ENCODE measurements at regions not wholly inside any gene's neighbourhood (a gene's known extent, or its start where the extent isn't known, plus 50 kb on each side); places are given as distances from the start of the nearest gene placed in this dataset.
A peak's percentile ranks its signal among the peaks of the same experiment; 100 is the strongest.

DNA sequence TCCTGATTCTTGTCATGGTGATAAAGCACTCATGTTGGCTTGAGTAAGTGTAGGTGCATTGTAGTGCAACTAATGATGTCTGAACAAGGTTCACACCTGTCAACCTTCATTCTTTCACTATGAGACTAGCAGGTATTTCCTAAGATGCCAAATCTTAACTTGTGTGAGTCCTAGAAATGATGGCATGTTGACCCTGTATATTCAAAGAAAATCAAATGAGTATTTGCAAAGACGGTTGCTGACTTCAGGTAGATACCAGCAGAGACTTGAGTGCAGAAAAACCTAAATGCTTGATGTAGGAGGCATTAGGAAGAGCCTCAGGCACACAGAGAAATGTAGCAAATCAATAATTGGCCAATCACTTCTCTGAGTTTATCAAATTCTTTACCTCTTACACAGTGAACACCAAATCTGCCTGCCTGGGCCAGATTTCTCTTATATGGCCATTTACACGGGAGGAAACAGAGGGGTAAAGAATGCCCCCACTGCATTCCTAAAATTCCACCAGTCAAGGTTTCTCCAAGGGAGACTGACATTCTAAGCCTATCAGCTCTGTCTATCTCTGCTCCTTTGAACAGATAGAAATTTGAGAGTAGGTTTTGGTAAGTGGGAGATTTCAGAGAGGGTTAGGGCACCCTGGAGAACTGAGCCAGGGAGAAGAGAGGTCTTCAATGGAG, 488.6 kb upstream of the WWC1 start:
- Mint-ChIP-seq H3K36me3 (ENCODE audit: low read depth) (no peaks in the 10 kb centered on the region), H3K27ac (peak overlapping the region; percentile 62), H3K4me1 (peaks cover 32% of the 10 kb centered on the region), H3K4me3 (peak overlapping the region; percentile 2), H3K9me3 (no peaks in the 10 kb centered on the region), H3K27me3 (ENCODE audit: insufficient read depth) (peaks cover 7% of the 10 kb centered on the region)
- Histone ChIP-seq H3K9ac (ENCODE audit: extremely low read depth, low read length, poor library complexity, severe bottlenecking) (no peak overlapping the region), H3K27ac (ENCODE audit: low read depth, low read length) (no peak overlapping the region), H3K4me3 (ENCODE audit: low read length) (no peak overlapping the region), H3K27me3 (ENCODE audit: control insufficient read depth, insufficient read depth, low read length, poor library complexity, severe bottlenecking) (no peaks in the 10 kb centered on the region), H3K36me3 (ENCODE audit: control insufficient read depth, insufficient read depth, low read length) (no peaks in the 10 kb centered on the region), H3K9me3 (ENCODE audit: control insufficient read depth, low read length) (no peaks in the 10 kb centered on the region), H3K4me1 (ENCODE audit: control insufficient read depth, insufficient read depth, low read length) (peaks cover 14% of the 10 kb centered on the region)
- DNase-seq = peak; percentile 68
- 57 to 83% methylated on average over 1 to 2 of the region's 2 CpGs for WGBS, 2 experiments (ENCODE audit: insufficient coverage in 1 of 2, insufficient read length in 1 of 2)
- TF ChIP-seq, protein P1, sequence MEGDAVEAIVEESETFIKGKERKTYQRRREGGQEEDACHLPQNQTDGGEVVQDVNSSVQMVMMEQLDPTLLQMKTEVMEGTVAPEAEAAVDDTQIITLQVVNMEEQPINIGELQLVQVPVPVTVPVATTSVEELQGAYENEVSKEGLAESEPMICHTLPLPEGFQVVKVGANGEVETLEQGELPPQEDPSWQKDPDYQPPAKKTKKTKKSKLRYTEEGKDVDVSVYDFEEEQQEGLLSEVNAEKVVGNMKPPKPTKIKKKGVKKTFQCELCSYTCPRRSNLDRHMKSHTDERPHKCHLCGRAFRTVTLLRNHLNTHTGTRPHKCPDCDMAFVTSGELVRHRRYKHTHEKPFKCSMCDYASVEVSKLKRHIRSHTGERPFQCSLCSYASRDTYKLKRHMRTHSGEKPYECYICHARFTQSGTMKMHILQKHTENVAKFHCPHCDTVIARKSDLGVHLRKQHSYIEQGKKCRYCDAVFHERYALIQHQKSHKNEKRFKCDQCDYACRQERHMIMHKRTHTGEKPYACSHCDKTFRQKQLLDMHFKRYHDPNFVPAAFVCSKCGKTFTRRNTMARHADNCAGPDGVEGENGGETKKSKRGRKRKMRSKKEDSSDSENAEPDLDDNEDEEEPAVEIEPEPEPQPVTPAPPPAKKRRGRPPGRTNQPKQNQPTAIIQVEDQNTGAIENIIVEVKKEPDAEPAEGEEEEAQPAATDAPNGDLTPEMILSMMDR (conservative IDR thresholded peaks at IDR 0.05) = no peak

DNA sequence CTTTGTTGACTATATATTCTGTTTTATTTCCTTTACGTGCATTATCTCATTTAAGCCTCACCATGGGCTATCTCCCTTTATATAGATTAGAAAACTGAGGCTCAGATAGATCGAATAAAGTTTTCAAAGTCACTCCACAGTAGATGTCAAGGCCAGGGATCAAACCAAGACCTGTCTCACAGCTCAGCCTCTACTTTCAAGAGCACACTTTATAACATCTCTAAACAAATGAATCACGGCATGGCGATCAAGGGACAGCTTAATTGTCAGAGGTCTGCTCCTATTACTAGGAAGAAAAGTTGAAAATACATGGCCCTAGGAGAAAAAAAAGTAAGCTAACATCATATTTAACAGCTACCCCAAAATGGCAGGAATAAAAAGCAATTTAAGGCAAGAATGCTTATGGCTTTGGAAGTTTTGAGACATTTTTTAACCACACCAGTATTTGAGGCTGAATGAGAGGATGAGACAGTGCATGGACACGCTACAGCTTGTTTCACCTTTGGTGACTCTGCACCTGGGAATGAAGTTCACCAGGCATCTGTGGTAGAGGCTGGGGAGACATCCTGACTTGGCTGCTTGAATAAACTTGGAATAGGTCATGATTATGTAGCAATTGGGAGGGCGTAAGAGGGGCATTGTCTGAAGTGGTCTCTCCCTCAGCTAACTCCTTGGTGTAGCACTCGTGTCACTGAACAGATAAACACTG, 486.8 kb upstream of the WWC1 start:
- no peaks in the 10 kb centered on the region for H3K27me3 ChIP-seq (ENCODE audit: control insufficient read depth, insufficient read depth, low read length, poor library complexity, severe bottlenecking)
- peaks cover 33% of the 10 kb centered on the region for H3K4me1 Mint-ChIP-seq
- no peak overlapping the region for H3K4me3 Mint-ChIP-seq
- no peaks in the 10 kb centered on the region for H3K9me3 ChIP-seq (ENCODE audit: control insufficient read depth, low read length)
- 91 to 97% methylated on average over 3 to 7 of the region's 7 CpGs for WGBS, 2 experiments (ENCODE audit: insufficient coverage in 1 of 2, insufficient read length in 1 of 2)
- TF ChIP-seq, protein P1 (conservative IDR thresholded peaks at IDR 0.05) = no peak
- H3K27ac ChIP-seq (ENCODE audit: low read depth, low read length) = no peak overlapping the region
- no peak overlapping the region for H3K27ac Mint-ChIP-seq
- no peaks in the 10 kb centered on the region for H3K36me3 ChIP-seq (ENCODE audit: control insufficient read depth, insufficient read depth, low read length)
- no peak for DNase-seq
- no peak overlapping the region for H3K9ac ChIP-seq (ENCODE audit: extremely low read depth, low read length, poor library complexity, severe bottlenecking)
- H3K4me3 ChIP-seq (ENCODE audit: low read length) = peak overlapping the region; percentile 5
- H3K27me3 Mint-ChIP-seq (ENCODE audit: insufficient read depth) = no peaks in the 10 kb centered on the region
- peaks cover 7% of the 10 kb centered on the region for H3K4me1 ChIP-seq (ENCODE audit: control insufficient read depth, insufficient read depth, low read length)
- H3K9me3 Mint-ChIP-seq = no peaks in the 10 kb centered on the region
- no peaks in the 10 kb centered on the region for H3K36me3 Mint-ChIP-seq (ENCODE audit: low read depth)

DNA sequence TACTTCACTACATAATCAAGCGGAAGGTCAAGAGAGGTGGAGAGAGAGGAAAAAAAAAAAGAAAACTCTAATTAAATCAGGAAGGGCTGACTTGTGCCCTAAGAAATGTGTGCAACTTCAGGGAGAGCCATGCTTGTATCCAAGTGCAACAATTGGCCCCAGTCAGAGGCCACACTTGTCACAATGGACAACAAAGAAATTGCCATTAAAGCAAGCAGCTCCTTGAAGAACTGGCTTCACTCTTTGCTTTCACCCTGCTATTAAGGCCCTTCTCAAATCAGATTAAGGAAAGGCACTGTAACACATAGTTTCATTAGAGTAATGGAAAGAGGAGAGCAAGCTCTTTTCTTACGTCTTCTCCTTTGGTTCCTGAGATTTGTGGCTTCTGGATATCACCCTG, 480.9 kb upstream of the WWC1 start:
- peaks cover 16% of the 10 kb centered on the region for H3K4me1 ChIP-seq (ENCODE audit: control insufficient read depth, insufficient read depth, low read length)
- peaks cover 43% of the 10 kb centered on the region for H3K4me1 Mint-ChIP-seq
- H3K9ac ChIP-seq (ENCODE audit: extremely low read depth, low read length, poor library complexity, severe bottlenecking) = no peak overlapping the region
- H3K9me3 Mint-ChIP-seq = peaks cover 5% of the 10 kb centered on the region
- H3K9me3 ChIP-seq (ENCODE audit: control insufficient read depth, low read length) = peaks cover 6% of the 10 kb centered on the region
- no peak overlapping the region for H3K27ac Mint-ChIP-seq
- no peaks in the 10 kb centered on the region for H3K36me3 ChIP-seq (ENCODE audit: control insufficient read depth, insufficient read depth, low read length)
- H3K27ac ChIP-seq (ENCODE audit: low read depth, low read length) = peak overlapping the region; percentile 15
- H3K4me3 Mint-ChIP-seq = no peak overlapping the region
- no peaks in the 10 kb centered on the region for H3K27me3 Mint-ChIP-seq (ENCODE audit: insufficient read depth)
- DNase-seq = no peak
- no peaks in the 10 kb centered on the region for H3K27me3 ChIP-seq (ENCODE audit: control insufficient read depth, insufficient read depth, low read length, poor library complexity, severe bottlenecking)
- TF ChIP-seq, protein P1 (conservative IDR thresholded peaks at IDR 0.05) = no peak
- peak overlapping the region; percentile 62 for H3K4me3 ChIP-seq (ENCODE audit: low read length)
- H3K36me3 Mint-ChIP-seq (ENCODE audit: low read depth) = no peaks in the 10 kb centered on the region
- WGBS, 2 experiments (ENCODE audit: insufficient coverage in 1 of 2, insufficient read length in 1 of 2) = 67 to 92% methylated on average over 1 to 2 of the region's 2 CpGs

All from endodermal cell (in vitro differentiated cells).